T47D (cell line): ENCODE measurements at regions not wholly inside any gene's neighbourhood (a gene's known extent, or its start where the extent isn't known, plus 50 kb on each side); places are given as distances from the start of the nearest gene placed in this dataset.
"Not testable (repeated sequence)": the region's sequence is repeated elsewhere in the genome, so short reads cannot be mapped to it uniquely, and the experiment has no call there.

ENCODE experiments used
- DNase-seq, 2 experiments: peaks; one replicate each; pipeline versions ENCODE4 v3.0.0 to v3.0.0-alpha.2; 2011 to 2012; ENCODE audit warnings: low read depth in 1 of 2, low spot score in 1 of 2
- JUND ChIP-seq: IDR thresholded peaks from 2 replicates; pipeline ENCODE4 v1.6.1; 2012; ENCODE audit warnings: low read depth
- in situ Hi-C: cut with HindIII; loops from 2 replicates; pipeline ENCODE4 v1.10.0; 2016; ENCODE audit warnings: low sequenced_read_pairs, low pct_unique_long_range_greater_than_20kb

- in situ Hi-C loops, result no loop called here
- TF ChIP-seq JUND, result no peak
- DNase-seq, result no peak
Measured at GRCh38 chr10:33095867-33096815, 138.1 kb upstream of the ITGB1 start.

DNA sequence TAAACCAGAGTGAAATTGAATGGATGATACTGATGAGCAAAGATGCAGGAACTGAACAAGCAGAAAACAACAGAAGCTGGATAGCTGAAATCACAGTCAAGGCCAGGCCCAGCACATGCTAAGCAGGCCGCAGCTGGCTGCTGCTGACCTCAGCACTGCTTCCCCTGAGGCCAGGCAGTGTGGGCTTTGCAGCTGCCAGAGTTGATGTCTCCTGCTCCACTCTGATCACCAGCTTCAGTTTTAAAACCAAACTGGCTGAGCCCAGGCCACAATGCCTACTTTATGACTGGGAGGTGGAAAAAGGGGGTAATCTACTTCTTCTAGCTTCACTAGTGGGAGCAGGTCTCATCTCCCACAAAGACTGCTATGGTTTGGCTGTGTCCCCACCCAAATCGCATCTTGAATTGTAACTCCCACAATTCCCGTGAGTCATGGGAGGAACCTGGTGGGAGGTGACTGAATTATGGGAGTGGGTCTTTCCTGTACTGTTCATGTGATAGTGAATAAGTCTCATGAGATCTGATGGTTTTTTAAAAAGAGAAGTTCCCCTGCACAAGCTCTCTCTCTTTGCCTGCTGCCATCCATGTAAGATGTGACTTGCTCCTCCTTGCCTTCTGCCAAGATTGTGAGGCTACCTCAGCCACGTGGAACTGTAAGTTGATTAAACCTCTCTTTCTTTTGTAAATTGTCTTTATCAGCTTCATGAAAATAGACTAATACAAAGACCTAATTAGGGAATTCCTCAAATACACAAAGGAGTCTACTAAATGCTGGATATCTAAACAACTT, 136.4 kb upstream of the ITGB1 start:
- no peak for DNase-seq
- in situ Hi-C loops, result no loop called here
- TF ChIP-seq JUND, result no peak

- no peak for DNase-seq
- TF ChIP-seq JUND, result no peak
- in situ Hi-C loops, result no loop called here
Measured at GRCh38 chr10:33093362-33093761, 135.3 kb upstream of the ITGB1 start.

DNA sequence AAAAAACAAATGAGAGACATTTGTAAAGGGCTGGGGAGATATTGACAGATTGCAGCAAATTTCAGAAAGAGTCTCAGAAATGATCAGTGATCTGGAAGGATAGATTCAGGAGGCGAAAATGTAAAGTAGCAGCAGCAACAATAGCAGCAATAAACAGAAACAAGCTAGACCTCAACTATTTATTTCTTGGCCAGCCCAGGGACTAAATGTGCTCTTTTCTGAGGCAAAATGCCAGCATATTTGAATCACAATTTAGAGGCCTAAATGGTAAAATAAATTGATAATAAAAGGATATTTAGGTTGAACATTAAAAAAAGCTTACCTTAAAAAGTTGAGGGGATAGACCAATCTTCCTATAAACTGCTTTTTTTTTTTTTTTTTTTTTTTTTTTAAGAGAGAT, 134.6 kb upstream of the ITGB1 start:
- DNase-seq, result no peak
- in situ Hi-C loops, result no loop called here
- no peak for TF ChIP-seq JUND

DNA sequence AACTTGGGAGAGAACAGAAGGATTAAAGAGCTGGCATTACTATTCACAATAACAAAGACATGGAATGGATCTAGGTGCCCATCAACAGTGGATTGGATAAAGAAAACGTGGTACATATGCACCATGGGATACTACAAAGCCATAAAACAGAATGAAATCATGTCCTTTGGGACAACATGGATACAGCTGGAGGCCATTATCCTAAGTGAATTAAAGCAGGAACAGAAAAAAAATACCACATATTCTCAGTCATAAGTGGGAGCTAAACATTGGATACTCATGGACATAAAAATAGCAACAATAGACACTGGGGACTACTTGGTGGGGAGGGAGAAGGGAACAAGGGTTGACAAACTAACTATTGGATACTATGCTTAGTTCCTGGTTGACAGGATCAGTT, 133.2 kb upstream of the ITGB1 start:
- in situ Hi-C loops, result no loop called here
- no peak for TF ChIP-seq JUND

GRCh38 chr10:33088990-33089389, 131.0 kb upstream of the ITGB1 start:
- in situ Hi-C loops, result no loop called here
- no peak for DNase-seq
- no peak for TF ChIP-seq JUND

More for the DNA sequence above, 133.2 kb upstream of the ITGB1 start:
- no peak for DNase-seq

DNA sequence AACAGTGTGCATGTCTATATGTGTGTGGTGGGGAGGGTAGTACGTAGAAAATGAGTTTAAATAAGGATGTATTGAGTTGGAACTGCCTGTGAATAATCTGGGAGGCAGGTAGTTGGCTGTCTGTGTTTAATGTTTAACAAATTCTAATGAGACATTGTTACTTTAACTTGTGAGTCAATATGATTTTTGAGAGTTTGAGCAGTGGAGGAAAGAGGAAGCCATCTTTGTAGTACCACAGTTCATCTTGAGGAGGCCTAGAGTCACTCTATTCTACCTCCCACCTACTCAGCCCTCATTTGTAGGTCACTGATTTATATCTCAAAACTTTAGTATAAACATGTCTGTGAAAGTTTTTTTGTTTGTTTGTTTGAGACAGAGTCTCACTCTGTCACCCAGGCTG, 129.9 kb upstream of the ITGB1 start:
- in situ Hi-C loops, result no loop called here
- DNase-seq, result no peak
- TF ChIP-seq JUND, result no peak

GRCh38 chr10:33087152-33087551, 129.1 kb upstream of the ITGB1 start:
- in situ Hi-C loops, result no loop called here
- DNase-seq, result no peak
- no peak for TF ChIP-seq JUND

- in situ Hi-C loops, result no loop called here
- no peak for TF ChIP-seq JUND
- no peak for DNase-seq
Measured at GRCh38 chr10:33086100-33086499, 128.1 kb upstream of the ITGB1 start.

DNA sequence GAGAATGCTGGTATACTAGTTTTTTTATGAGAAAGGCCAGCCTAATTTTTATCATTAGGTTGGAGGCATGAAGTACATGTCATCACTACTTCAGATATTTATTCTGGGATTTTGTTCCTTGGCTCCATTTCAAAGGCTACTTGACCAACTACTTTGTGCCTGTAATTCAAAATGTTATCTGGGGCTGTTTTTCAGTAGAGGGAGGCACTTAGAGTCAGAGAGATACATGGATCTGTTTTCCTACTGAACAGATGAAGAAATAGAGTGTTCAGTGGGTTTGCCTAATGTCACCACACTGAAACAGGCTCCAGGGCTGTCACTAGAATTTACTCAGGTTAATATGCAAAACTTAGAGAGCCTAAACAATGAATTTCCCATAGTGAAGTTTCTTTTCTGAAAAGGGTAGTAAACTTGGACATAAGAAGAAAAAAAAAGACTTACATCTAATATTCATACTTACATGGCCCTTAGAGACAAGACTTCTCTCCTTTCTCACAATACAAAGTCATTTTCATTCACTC, 127.3 kb upstream of the ITGB1 start:
- in situ Hi-C loops, result no loop called here
- no peak for TF ChIP-seq JUND

GRCh38 chr10:33084453-33084852, 126.4 kb upstream of the ITGB1 start:
- no peak for TF ChIP-seq JUND
- in situ Hi-C loops, result no loop called here

More for the DNA sequence above, 127.3 kb upstream of the ITGB1 start:
- no peak for DNase-seq

GRCh38 chr10:33082373-33082895, 124.4 kb upstream of the ITGB1 start:
- no peak for DNase-seq
- in situ Hi-C loops, result no loop called here
- TF ChIP-seq JUND, result no peak

More at GRCh38 chr10:33084453-33084852, 126.4 kb upstream of the ITGB1 start:
- no peak for DNase-seq

DNA sequence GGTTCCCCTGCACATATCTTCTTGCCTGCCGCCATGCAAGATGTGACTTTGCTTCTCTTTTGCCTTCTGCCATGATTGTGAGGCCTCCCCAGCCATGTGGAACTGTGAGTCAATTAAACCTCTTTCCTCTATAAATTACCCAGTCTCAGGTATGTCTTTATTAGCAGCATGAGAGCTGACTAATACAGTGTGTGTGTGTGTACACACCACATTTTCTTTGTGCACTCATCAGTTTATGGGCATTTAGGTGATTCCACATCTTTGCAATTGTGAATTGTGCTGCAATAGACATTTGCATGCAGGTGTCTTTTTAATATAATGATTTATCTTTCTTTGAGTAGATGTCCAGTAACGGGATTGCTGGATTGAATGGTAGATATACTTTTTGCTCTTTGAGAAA, 122.4 kb upstream of the ITGB1 start:
- in situ Hi-C loops, DNase-seq: not testable (repeated sequence)
